HEK293 (cell line): ENCODE measurements at regions not wholly inside any gene's neighbourhood (a gene's known extent, or its start where the extent isn't known, plus 50 kb on each side); places are given as distances from the start of the nearest gene placed in this dataset.

ENCODE experiments used
- CTCF ChIA-PET: fragments of 350-600 bp; formaldehyde crosslinking; extraction: SDS; loops from one replicate; lab custom pipeline; 2021; ENCODE audit warnings: antibody characterized with exemption; lab: Yijun Ruan, JAX
- POLR2A ChIA-PET: fragments of 300-600 bp; formaldehyde crosslinking; extraction: SDS; loops from one replicate; lab custom pipeline; 2020; ENCODE audit warnings: antibody characterized with exemption, inconsistent platforms; lab: Yijun Ruan, JAX
- H3K27ac ChIP-seq: fragments of 200-500 bp; sonication (Bioruptor generic); 2 replicates; pipeline ENCODE4 v1.5.1; 2014; ENCODE audit warnings: low read depth, low read length, control low read depth, inconsistent platforms; ENCODE audit errors: extremely low read depth
- H3K36me3 ChIP-seq, 2 experiments: fragments of 200-500 bp in 1 of 2; sonication (Bioruptor generic) in 1 of 2; 1 replicate in 1 of 2; 2 replicates in 1 of 2; pipeline ENCODE4 v1.5.1; 2014 to 2017; ENCODE audit warnings: inconsistent platforms in 2 of 2, low read length in 2 of 2; ENCODE audit not compliant: control insufficient read depth in 2 of 2, insufficient read depth in 1 of 2
- H3K4me1 ChIP-seq: fragments of 200-500 bp; sonication (Bioruptor generic); 2 replicates; pipeline ENCODE4 v1.5.1; 2014; ENCODE audit warnings: mild to moderate bottlenecking, low read length, inconsistent platforms; ENCODE audit not compliant: control insufficient read depth, insufficient read depth
- H3K4me3 ChIP-seq: 2 replicates; pipeline ENCODE4 v1.5.1; 2011; ENCODE audit warnings: low read depth, mild to moderate bottlenecking, control low read depth, low read length, moderate library complexity
- H3K9me3 ChIP-seq: fragments of 200-500 bp; sonication (Bioruptor generic); 2 replicates; pipeline ENCODE4 v1.5.1; 2014; ENCODE audit warnings: low read depth, low read length, inconsistent platforms; ENCODE audit not compliant: control insufficient read depth, insufficient read depth
- SALL2 ChIP-seq: fragments of 450-650 bp; formaldehyde crosslinking; IDR thresholded peaks from 2 replicates; pipeline ENCODE4 v1.5.0; 2017; ENCODE audit warnings: missing biosample characterization, mild to moderate bottlenecking, missing genetic modification characterization, borderline replicate concordance
- SCRT2 ChIP-seq: fragments of 450-650 bp; formaldehyde crosslinking; IDR thresholded peaks from 2 replicates; pipeline ENCODE4 v1.5.1; 2016; ENCODE audit warnings: missing biosample characterization, missing genetic modification characterization
- SP3 ChIP-seq: fragments of 450-650 bp; formaldehyde crosslinking; IDR thresholded peaks from 2 replicates; pipeline ENCODE4 v1.5.1; 2016; ENCODE audit warnings: missing biosample characterization, missing genetic modification characterization
- ZNF155 ChIP-seq: fragments of 450-650 bp; formaldehyde crosslinking; IDR thresholded peaks from 2 replicates; pipeline ENCODE4 v1.5.1; 2016; ENCODE audit warnings: missing biosample characterization, missing genetic modification characterization
- ZNF211 ChIP-seq: fragments of 450-650 bp; formaldehyde crosslinking; IDR thresholded peaks from 2 replicates; pipeline ENCODE4 v1.5.1; 2016; ENCODE audit warnings: low read depth, missing biosample characterization, missing genetic modification characterization
- ZNF239 ChIP-seq: fragments of 450-650 bp; formaldehyde crosslinking; IDR thresholded peaks from 2 replicates; pipeline ENCODE4 v1.5.1; 2016; ENCODE audit warnings: missing biosample characterization, missing genetic modification characterization
- ZNF292 ChIP-seq: fragments of 450-650 bp; formaldehyde crosslinking; IDR thresholded peaks from 2 replicates; pipeline ENCODE4 v1.5.1; 2016; ENCODE audit warnings: low read depth, missing biosample characterization, missing genetic modification characterization, borderline replicate concordance
- ZNF473 ChIP-seq: fragments of 450-650 bp; formaldehyde crosslinking; IDR thresholded peaks from 2 replicates; pipeline ENCODE4 v1.5.1; 2017; ENCODE audit warnings: missing biosample characterization, missing genetic modification characterization
- ZNF530 ChIP-seq: fragments of 450-650 bp; formaldehyde crosslinking; IDR thresholded peaks from 2 replicates; pipeline ENCODE4 v1.5.1; 2016; ENCODE audit warnings: low read depth, missing biosample characterization, missing genetic modification characterization
- ZNF660 ChIP-seq: fragments of 450-650 bp; IDR thresholded peaks from 2 replicates; pipeline ENCODE4 v1.5.1; 2018; ENCODE audit warnings: missing biosample characterization, mild to moderate bottlenecking, missing genetic modification characterization
- ZNF707 ChIP-seq: fragments of 450-650 bp; formaldehyde crosslinking; IDR thresholded peaks from 2 replicates; pipeline ENCODE4 v1.5.1; 2016; ENCODE audit warnings: missing biosample characterization, missing genetic modification characterization
- ZNF76 ChIP-seq: fragments of 450-650 bp; formaldehyde crosslinking; IDR thresholded peaks from 2 replicates; pipeline ENCODE4; 2016; ENCODE audit warnings: low read depth, missing biosample characterization, missing genetic modification characterization, borderline replicate concordance
- ZNF776 ChIP-seq: fragments of 450-650 bp; formaldehyde crosslinking; IDR thresholded peaks from 2 replicates; pipeline ENCODE4 v1.5.0; 2017; ENCODE audit warnings: missing biosample characterization, missing genetic modification characterization, borderline replicate concordance
- TF ChIP-seq, protein P1 (sequence below): fragments of 450-650 bp; formaldehyde crosslinking; IDR thresholded peaks from 2 replicates; pipeline ENCODE4 v1.5.1; 2017; ENCODE audit warnings: missing biosample characterization, missing genetic modification characterization
- TF ChIP-seq, protein P2 (sequence below): fragments of 450-650 bp; formaldehyde crosslinking; IDR thresholded peaks from 2 replicates; pipeline ENCODE4 v1.5.1; 2016; ENCODE audit warnings: missing biosample characterization, missing genetic modification characterization, low read depth
- TF ChIP-seq, protein P3 (sequence below): fragments of 450-650 bp; formaldehyde crosslinking; IDR thresholded peaks from 2 replicates; pipeline ENCODE4 v1.5.1; 2016; ENCODE audit warnings: missing biosample characterization, missing genetic modification characterization
- TF ChIP-seq, protein P4 (sequence below): fragments of 450-650 bp; formaldehyde crosslinking; IDR thresholded peaks from 2 replicates; pipeline ENCODE4 v1.5.1; 2016; ENCODE audit warnings: missing biosample characterization, missing genetic modification characterization
- TF ChIP-seq, protein P5 (sequence below): fragments of 450-650 bp; formaldehyde crosslinking; IDR thresholded peaks from 2 replicates; pipeline ENCODE4 v1.5.1; 2016; ENCODE audit warnings: missing biosample characterization, missing genetic modification characterization
- TF ChIP-seq, protein P6 (sequence below): fragments of 450-650 bp; formaldehyde crosslinking; IDR thresholded peaks from 2 replicates; pipeline ENCODE4 v1.5.1; 2017; ENCODE audit warnings: missing biosample characterization, mild to moderate bottlenecking, missing genetic modification characterization, moderate library complexity

DNA sequence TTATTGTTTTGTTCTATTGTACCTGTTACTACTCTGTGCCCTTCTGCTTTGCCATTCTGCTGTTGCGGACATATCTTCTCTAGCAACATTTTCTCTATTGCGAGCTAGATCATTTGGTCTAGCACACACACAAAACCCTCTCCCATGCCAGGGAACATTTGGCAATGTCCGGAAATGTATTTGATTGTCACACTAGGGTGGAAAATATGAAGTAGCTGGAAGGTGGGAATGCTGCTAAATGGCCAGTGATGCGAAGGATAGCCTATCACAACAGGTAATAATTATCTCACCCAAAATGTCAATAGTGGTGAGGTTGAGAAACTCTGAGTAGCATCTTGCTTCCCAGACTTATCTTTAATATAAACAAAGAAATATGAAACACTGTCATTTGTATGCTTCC lies 331.9 kb downstream of the HTR1B start:
- Histone ChIP-seq H3K9me3 (no peaks in the 10 kb centered on the region), H3K4me1 (no peaks in the 10 kb centered on the region), H3K36me3 (no peaks in the 10 kb centered on the region), H3K27ac (no peak overlapping the region), H3K4me3 (no peak overlapping the region)
- TF ChIP-seq, protein P1, sequence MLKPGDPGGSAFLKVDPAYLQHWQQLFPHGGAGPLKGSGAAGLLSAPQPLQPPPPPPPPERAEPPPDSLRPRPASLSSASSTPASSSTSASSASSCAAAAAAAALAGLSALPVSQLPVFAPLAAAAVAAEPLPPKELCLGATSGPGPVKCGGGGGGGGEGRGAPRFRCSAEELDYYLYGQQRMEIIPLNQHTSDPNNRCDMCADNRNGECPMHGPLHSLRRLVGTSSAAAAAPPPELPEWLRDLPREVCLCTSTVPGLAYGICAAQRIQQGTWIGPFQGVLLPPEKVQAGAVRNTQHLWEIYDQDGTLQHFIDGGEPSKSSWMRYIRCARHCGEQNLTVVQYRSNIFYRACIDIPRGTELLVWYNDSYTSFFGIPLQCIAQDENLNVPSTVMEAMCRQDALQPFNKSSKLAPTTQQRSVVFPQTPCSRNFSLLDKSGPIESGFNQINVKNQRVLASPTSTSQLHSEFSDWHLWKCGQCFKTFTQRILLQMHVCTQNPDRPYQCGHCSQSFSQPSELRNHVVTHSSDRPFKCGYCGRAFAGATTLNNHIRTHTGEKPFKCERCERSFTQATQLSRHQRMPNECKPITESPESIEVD (tag by site-specific recombination), result no peak
- TF ChIP-seq ZNF660 (tag by site-specific recombination) (no peak), SALL2 (no peak), ZNF473 (tag by site-specific recombination) (no peak), SP3 (tag by site-specific recombination) (no peak), ZNF211 (tag by site-specific recombination) (no peak), ZNF707 (tag by site-specific recombination) (no peak), SCRT2 (tag by site-specific recombination) (no peak), ZNF76 (no peak), ZNF776 (no peak), ZNF239 (tag by site-specific recombination) (no peak), ZNF530 (tag by site-specific recombination) (no peak), ZNF155 (tag by site-specific recombination) (no peak), ZNF292 (tag by site-specific recombination) (no peak)
- TF ChIP-seq, protein P2, sequence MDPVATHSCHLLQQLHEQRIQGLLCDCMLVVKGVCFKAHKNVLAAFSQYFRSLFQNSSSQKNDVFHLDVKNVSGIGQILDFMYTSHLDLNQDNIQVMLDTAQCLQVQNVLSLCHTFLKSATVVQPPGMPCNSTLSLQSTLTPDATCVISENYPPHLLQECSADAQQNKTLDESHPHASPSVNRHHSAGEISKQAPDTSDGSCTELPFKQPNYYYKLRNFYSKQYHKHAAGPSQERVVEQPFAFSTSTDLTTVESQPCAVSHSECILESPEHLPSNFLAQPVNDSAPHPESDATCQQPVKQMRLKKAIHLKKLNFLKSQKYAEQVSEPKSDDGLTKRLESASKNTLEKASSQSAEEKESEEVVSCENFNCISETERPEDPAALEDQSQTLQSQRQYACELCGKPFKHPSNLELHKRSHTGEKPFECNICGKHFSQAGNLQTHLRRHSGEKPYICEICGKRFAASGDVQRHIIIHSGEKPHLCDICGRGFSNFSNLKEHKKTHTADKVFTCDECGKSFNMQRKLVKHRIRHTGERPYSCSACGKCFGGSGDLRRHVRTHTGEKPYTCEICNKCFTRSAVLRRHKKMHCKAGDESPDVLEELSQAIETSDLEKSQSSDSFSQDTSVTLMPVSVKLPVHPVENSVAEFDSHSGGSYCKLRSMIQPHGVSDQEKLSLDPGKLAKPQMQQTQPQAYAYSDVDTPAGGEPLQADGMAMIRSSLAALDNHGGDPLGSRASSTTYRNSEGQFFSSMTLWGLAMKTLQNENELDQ (tag by site-specific recombination), result no peak
- TF ChIP-seq, protein P3, sequence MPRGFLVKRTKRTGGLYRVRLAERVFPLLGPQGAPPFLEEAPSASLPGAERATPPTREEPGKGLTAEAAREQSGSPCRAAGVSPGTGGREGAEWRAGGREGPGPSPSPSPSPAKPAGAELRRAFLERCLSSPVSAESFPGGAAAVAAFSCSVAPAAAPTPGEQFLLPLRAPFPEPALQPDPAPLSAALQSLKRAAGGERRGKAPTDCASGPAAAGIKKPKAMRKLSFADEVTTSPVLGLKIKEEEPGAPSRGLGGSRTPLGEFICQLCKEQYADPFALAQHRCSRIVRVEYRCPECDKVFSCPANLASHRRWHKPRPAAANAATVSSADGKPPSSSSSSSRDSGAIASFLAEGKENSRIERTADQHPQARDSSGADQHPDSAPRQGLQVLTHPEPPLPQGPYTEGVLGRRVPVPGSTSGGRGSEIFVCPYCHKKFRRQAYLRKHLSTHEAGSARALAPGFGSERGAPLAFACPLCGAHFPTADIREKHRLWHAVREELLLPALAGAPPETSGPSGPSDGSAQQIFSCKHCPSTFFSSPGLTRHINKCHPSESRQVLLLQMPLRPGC (tag by site-specific recombination), result no peak
- TF ChIP-seq, protein P4, sequence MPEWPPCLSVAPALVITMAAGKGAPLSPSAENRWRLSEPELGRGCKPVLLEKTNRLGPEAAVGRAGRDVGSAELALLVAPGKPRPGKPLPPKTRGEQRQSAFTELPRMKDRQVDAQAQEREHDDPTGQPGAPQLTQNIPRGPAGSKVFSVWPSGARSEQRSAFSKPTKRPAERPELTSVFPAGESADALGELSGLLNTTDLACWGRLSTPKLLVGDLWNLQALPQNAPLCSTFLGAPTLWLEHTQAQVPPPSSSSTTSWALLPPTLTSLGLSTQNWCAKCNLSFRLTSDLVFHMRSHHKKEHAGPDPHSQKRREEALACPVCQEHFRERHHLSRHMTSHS (tag by site-specific recombination), result no peak
- TF ChIP-seq, protein P5, sequence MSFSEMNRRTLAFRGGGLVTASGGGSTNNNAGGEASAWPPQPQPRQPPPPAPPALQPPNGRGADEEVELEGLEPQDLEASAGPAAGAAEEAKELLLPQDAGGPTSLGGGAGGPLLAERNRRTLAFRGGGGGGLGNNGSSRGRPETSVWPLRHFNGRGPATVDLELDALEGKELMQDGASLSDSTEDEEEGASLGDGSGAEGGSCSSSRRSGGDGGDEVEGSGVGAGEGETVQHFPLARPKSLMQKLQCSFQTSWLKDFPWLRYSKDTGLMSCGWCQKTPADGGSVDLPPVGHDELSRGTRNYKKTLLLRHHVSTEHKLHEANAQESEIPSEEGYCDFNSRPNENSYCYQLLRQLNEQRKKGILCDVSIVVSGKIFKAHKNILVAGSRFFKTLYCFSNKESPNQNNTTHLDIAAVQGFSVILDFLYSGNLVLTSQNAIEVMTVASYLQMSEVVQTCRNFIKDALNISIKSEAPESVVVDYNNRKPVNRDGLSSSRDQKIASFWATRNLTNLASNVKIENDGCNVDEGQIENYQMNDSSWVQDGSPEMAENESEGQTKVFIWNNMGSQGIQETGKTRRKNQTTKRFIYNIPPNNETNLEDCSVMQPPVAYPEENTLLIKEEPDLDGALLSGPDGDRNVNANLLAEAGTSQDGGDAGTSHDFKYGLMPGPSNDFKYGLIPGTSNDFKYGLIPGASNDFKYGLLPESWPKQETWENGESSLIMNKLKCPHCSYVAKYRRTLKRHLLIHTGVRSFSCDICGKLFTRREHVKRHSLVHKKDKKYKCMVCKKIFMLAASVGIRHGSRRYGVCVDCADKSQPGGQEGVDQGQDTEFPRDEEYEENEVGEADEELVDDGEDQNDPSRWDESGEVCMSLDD (tag by site-specific recombination), result no peak
- TF ChIP-seq, protein P6, sequence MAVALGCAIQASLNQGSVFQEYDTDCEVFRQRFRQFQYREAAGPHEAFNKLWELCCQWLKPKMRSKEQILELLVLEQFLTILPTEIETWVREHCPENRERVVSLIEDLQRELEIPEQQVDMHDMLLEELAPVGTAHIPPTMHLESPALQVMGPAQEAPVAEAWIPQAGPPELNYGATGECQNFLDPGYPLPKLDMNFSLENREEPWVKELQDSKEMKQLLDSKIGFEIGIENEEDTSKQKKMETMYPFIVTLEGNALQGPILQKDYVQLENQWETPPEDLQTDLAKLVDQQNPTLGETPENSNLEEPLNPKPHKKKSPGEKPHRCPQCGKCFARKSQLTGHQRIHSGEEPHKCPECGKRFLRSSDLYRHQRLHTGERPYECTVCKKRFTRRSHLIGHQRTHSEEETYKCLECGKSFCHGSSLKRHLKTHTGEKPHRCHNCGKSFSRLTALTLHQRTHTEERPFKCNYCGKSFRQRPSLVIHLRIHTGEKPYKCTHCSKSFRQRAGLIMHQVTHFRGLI, result no peak
- ChIA-PET POLR2A (no interaction called here), CTCF (no interaction called here)
